ENCODE measurements at regions not wholly inside any gene's neighbourhood (a gene's known extent, or its start where the extent isn't known, plus 50 kb on each side); places are given as distances from the start of the nearest gene placed in this dataset.

DNA sequence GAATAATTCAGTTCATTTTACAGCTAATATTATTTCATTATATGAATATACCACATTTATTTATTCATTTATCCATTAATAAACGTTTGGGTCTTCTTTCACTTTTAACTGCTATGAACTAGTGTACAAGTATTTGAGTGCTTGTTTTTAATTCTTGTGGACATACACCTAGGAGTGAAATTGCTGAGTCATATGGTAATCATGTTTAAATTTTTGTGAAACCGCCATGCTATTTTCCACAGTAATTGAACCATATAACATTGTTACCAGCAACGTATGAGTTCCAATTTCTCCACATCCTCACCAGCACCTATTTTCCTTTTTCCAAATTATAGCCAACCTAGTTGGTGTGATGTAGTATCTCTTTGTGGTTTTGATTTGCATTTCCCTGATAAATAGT, 388.2 kb downstream of the MAGEE1 start:
- no peak for TF ChIP-seq SUZ12 (IDR thresholded peaks at IDR 0.05; ENCODE audit: extremely low read depth, insufficient read depth, insufficient read length)
- TF ChIP-seq ZNF274 (IDR thresholded peaks at IDR 0.05; ENCODE audit: low read depth, low read length): no peak
- TF ChIP-seq YY1 (IDR thresholded peaks at IDR 0.05; ENCODE audit: insufficient read depth, insufficient read length): no peak

Measured in NT2/D1 (cell line).